K562 (cell line): ENCODE measurements at regions not wholly inside any gene's neighbourhood (a gene's known extent, or its start where the extent isn't known, plus 50 kb on each side); places are given as distances from the start of the nearest gene placed in this dataset.

Experiments used
- ATAC-seq: fragments of 200-7000 bp; cut with Tn5 transposase; 3 replicates; pipeline ENCODE4 v1.9.1; 2020; ENCODE audit warnings: moderate library complexity
- BruUV-seq: library from RNA; stranded (reverse); fragments of 400-500 nt; replicated peaks from 2 replicates; lab custom pipeline; 2021; lab: Mats Ljungman, UMichigan
- CTCF ChIA-PET: fragments of 300-600 bp; formaldehyde crosslinking; extraction: SDS; loops from one replicate; lab custom pipeline; 2021; ENCODE audit warnings: low intra/inter-chr PET ratio; lab: Yijun Ruan, JAX
- POLR2A ChIA-PET: fragments of 300-600, 350-650 bp; sonication (Branson Sonifier 250); formaldehyde crosslinking; extraction: SDS; loops from one replicate; lab custom pipeline; 2021; ENCODE audit warnings: antibody characterized with exemption, inconsistent platforms; lab: Yijun Ruan, JAX
- DNase-seq, 4 experiments: peaks; one replicate each; pipeline versions ENCODE4 v3.0.0 to v3.0.0-alpha.2; 2011 to 2018; ENCODE audit warnings: low spot score in 3 of 4, mixed read lengths in 3 of 4; ENCODE audit errors: extremely low read depth in 1 of 4
- FAIRE-seq: peaks from 2 replicates; lab custom pipeline; 2011; peaks lifted over from hg19 to GRCh38; lab: Jason Lieb, UNC
- H2AFZ ChIP-seq: 2 replicates; pipeline ENCODE4 v1.6.0; 2011; ENCODE audit warnings: low read depth, low read length, control low read depth, inconsistent platforms
- H3K27ac ChIP-seq: fragments of 200-600 bp; 3 replicates; pipeline ENCODE4 v1.8.0; 2011; ENCODE audit warnings: low read depth, mild to moderate bottlenecking, control low read depth, inconsistent platforms, low read length, moderate library complexity, mixed read lengths; ENCODE audit errors: extremely low read depth
- H3K27me3 ChIP-seq, 2 experiments: fragments of 300-600 bp in 1 of 2; 2 replicates in 1 of 2; 3 replicates in 1 of 2; pipeline versions ENCODE4 v1.6.0 to v1.8.0; 2011; ENCODE audit warnings: inconsistent platforms in 2 of 2, low read length in 2 of 2, mild to moderate bottlenecking in 1 of 2, mixed read lengths in 1 of 2, moderate library complexity in 1 of 2; ENCODE audit not compliant: control insufficient read depth in 2 of 2, insufficient read depth in 2 of 2
- H3K36me3 ChIP-seq: fragments of 300-600 bp; 3 replicates; pipeline ENCODE4 v1.8.0; 2011; ENCODE audit warnings: mild to moderate bottlenecking, low read length, inconsistent platforms; ENCODE audit not compliant: control insufficient read depth, insufficient read depth
- H3K4me1 ChIP-seq, 2 experiments: fragments of 200-600 bp in 1 of 2; replicated peaks in 1 of 2; 2 replicates in 1 of 2; 3 replicates in 1 of 2; pipeline versions ENCODE4 v1.5.1 to v1.8.0; 2011; ENCODE audit warnings: inconsistent platforms in 2 of 2, low read length in 2 of 2, mild to moderate bottlenecking in 1 of 2, mixed read lengths in 1 of 2, moderate library complexity in 1 of 2; ENCODE audit not compliant: control insufficient read depth in 2 of 2, insufficient read depth in 2 of 2
- H3K4me2 ChIP-seq: 2 replicates; pipeline ENCODE4 v1.6.1; 2011; ENCODE audit warnings: low read length, control low read depth, inconsistent platforms, mixed read lengths; ENCODE audit not compliant: insufficient read depth
- H3K4me3 ChIP-seq: fragments of 200-600 bp; sonication (generic), shearing (Covaris generic); 2 replicates; pipeline ENCODE4 v1.5.1; 2016; ENCODE audit warnings: control low read depth, inconsistent platforms
- H3K79me2 ChIP-seq: fragments of 200-600 bp; 3 replicates; pipeline ENCODE4 v1.8.0; 2011; ENCODE audit warnings: low read length, inconsistent platforms; ENCODE audit not compliant: control insufficient read depth, insufficient read depth
- H3K9ac ChIP-seq, 2 experiments: 2 replicates each; pipeline versions ENCODE4 v1.6.0 to v1.6.1; 2011; ENCODE audit warnings: low read depth in 2 of 2, low read length in 2 of 2, control low read depth in 1 of 2, inconsistent platforms in 1 of 2, mild to moderate bottlenecking in 1 of 2, mixed read lengths in 1 of 2; ENCODE audit not compliant: insufficient read depth in 1 of 2
- H3K9me1 ChIP-seq: one replicate; pipeline ENCODE4 v1.6.0; 2011; ENCODE audit warnings: inconsistent platforms, mild to moderate bottlenecking, low read length, moderate library complexity; ENCODE audit not compliant: control insufficient read depth, insufficient read depth
- H3K9me3 ChIP-seq: replicated peaks from 2 replicates; pipeline ENCODE4 v1.5.1; 2011; ENCODE audit warnings: low read depth, low read length, inconsistent platforms; ENCODE audit not compliant: control insufficient read depth, insufficient read depth
- H4K20me1 ChIP-seq: replicated peaks from 2 replicates; pipeline ENCODE4 v1.6.1; 2011; ENCODE audit warnings: low read length, inconsistent platforms, mixed read lengths; ENCODE audit not compliant: control insufficient read depth, insufficient read depth
- ZFX ChIP-seq: sonication (generic); formaldehyde crosslinking; IDR thresholded peaks from 2 replicates; pipeline ENCODE4 v1.8.0; 2022; ENCODE audit warnings: mild to moderate bottlenecking, missing genetic modification reagents, moderate library complexity
- WGBS: fragments of 100-300 bp; shearing (Covaris generic); methylation state at CpG from one replicate; pipeline ENCODE4 v1.1.6; 2016; ENCODE audit warnings: low coverage, mixed read lengths; ENCODE audit not compliant: insufficient coverage; ENCODE audit errors: missing lambda C conversion rate; 5-methylcytosine and 5-hydroxymethylcytosine counted together
- in situ Hi-C: fragments of 300-500 bp; cut with MboI; formaldehyde crosslinking; loops from 4 replicates; pipeline ENCODE4 v1.15.0; 2018; ENCODE audit warnings: inconsistent platforms, mixed read lengths
- intact Hi-C: fragments of 100-400 bp; cut with micrococcal nuclease; formaldehyde crosslinking; loops from 2 replicates; pipeline ENCODE4 v1.14.2; 2022
- TF ChIP-seq, protein P1 (sequence below), 2 experiments: fragments of 450-650 bp in 1 of 2; IDR thresholded peaks; 2 replicates each; pipeline ENCODE4 v1.6.1; 2011 to 2017; ENCODE audit warnings: low read depth in 2 of 2, antibody characterized with exemption in 1 of 2, borderline replicate concordance in 1 of 2, low read length in 1 of 2, mild to moderate bottlenecking in 1 of 2, mixed read lengths in 1 of 2; ENCODE audit not compliant: control insufficient read depth in 1 of 2
- TF ChIP-seq, protein P2 (sequence below): fragments of 250-450 bp; sonication (Bioruptor Pico); IDR thresholded peaks from 2 replicates; pipeline ENCODE4 v1.8.0; 2022; ENCODE audit warnings: inconsistent platforms
- TF ChIP-seq, protein P3 (sequence below): fragments of 450-650 bp; conservative IDR thresholded peaks from 2 replicates; pipeline ENCODE4 v1.6.1; 2016; ENCODE audit warnings: missing genetic modification characterization, low read depth, mild to moderate bottlenecking, missing compliant biosample characterization, moderate library complexity

DNA sequence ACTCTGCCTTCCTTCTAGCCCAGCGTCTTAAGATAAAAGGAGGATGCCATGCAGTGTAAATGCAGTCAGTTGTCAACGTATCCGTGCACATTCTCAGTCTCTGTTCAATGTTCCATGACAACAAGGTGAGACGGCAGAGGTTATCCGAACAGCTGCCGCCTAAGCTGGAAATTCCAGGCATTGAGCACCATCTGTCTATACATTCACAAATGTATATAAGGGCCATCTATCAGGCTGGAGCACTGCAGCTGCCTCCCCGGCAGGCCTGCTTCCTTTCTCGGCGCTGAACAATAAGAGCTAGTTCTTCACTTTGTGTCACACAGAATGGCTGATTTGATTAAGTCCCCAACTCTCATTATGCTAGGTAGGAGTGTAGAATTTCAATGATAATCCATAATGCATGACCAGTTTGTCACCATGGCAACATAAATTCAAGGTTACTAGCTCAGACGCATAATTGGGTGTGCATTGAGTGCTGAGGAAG, 282.2 kb upstream of the SOX11 start:
- TF ChIP-seq, protein P1, sequence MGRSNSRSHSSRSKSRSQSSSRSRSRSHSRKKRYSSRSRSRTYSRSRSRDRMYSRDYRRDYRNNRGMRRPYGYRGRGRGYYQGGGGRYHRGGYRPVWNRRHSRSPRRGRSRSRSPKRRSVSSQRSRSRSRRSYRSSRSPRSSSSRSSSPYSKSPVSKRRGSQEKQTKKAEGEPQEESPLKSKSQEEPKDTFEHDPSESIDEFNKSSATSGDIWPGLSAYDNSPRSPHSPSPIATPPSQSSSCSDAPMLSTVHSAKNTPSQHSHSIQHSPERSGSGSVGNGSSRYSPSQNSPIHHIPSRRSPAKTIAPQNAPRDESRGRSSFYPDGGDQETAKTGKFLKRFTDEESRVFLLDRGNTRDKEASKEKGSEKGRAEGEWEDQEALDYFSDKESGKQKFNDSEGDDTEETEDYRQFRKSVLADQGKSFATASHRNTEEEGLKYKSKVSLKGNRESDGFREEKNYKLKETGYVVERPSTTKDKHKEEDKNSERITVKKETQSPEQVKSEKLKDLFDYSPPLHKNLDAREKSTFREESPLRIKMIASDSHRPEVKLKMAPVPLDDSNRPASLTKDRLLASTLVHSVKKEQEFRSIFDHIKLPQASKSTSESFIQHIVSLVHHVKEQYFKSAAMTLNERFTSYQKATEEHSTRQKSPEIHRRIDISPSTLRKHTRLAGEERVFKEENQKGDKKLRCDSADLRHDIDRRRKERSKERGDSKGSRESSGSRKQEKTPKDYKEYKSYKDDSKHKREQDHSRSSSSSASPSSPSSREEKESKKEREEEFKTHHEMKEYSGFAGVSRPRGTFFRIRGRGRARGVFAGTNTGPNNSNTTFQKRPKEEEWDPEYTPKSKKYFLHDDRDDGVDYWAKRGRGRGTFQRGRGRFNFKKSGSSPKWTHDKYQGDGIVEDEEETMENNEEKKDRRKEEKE (IDR thresholded peaks at IDR 0.05; ENCODE audit: borderline replicate concordance in 1 of 2, control insufficient read depth in 1 of 2, low read depth in 2 of 2, low read length in 1 of 2) = no peak
- no peak for TF ChIP-seq ZFX (CRISPR knock-in tag)
- TF ChIP-seq, protein P2, sequence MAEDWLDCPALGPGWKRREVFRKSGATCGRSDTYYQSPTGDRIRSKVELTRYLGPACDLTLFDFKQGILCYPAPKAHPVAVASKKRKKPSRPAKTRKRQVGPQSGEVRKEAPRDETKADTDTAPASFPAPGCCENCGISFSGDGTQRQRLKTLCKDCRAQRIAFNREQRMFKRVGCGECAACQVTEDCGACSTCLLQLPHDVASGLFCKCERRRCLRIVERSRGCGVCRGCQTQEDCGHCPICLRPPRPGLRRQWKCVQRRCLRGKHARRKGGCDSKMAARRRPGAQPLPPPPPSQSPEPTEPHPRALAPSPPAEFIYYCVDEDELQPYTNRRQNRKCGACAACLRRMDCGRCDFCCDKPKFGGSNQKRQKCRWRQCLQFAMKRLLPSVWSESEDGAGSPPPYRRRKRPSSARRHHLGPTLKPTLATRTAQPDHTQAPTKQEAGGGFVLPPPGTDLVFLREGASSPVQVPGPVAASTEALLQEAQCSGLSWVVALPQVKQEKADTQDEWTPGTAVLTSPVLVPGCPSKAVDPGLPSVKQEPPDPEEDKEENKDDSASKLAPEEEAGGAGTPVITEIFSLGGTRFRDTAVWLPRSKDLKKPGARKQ (CRISPR knock-in tag) = no peak
- TF ChIP-seq, protein P3, sequence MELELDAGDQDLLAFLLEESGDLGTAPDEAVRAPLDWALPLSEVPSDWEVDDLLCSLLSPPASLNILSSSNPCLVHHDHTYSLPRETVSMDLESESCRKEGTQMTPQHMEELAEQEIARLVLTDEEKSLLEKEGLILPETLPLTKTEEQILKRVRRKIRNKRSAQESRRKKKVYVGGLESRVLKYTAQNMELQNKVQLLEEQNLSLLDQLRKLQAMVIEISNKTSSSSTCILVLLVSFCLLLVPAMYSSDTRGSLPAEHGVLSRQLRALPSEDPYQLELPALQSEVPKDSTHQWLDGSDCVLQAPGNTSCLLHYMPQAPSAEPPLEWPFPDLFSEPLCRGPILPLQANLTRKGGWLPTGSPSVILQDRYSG = no peak
- H3K4me3 ChIP-seq = no peak overlapping the region
- ChIA-PET CTCF (no interaction called here), POLR2A (no interaction called here)
- in situ Hi-C loops = no loop called here
- no peaks in the 10 kb centered on the region for H3K27me3 ChIP-seq
- H3K79me2 ChIP-seq = no peaks in the 10 kb centered on the region
- H3K9ac ChIP-seq = no peak overlapping the region
- H3K9me1 ChIP-seq = no peaks in the 10 kb centered on the region
- ATAC-seq (no peak), DNase-seq (no peak), FAIRE-seq (no peak)
- WGBS = 2% methylated on average over 10 of the region's 10 CpGs
- no peaks in the 10 kb centered on the region for H3K36me3 ChIP-seq
- H3K27ac ChIP-seq = no peak overlapping the region
- BruUV-seq = no TSS peak
- intact Hi-C loops = no loop called here
- no peaks in the 10 kb centered on the region for H3K9me3 ChIP-seq
- H4K20me1 ChIP-seq = no peaks in the 10 kb centered on the region
- no peak overlapping the region for H2AFZ ChIP-seq
- no peak overlapping the region for H3K4me2 ChIP-seq
- no peaks in the 10 kb centered on the region for H3K4me1 ChIP-seq
